Choroid plexus epithelial cell (primary cell): ENCODE measurements at regions not wholly inside any gene's neighbourhood (a gene's known extent, or its start where the extent isn't known, plus 50 kb on each side); places are given as distances from the start of the nearest gene placed in this dataset.

Experiments
- DNase-seq: peaks from one replicate; pipeline ENCODE4 v3.0.0-alpha.2; 2010; ENCODE audit warnings: low read depth
- H3K4me3 ChIP-seq: 2 replicates; pipeline ENCODE4 v1.5.1; 2011; ENCODE audit warnings: low read depth, mild to moderate bottlenecking, control low read depth, low read length, moderate library complexity
- TF ChIP-seq, protein P1 (sequence below): conservative IDR thresholded peaks from 2 replicates; pipeline ENCODE4 v1.5.1; 2011; ENCODE audit warnings: low read depth, mild to moderate bottlenecking, control low read depth, inconsistent platforms, low read length, moderate library complexity

DNA sequence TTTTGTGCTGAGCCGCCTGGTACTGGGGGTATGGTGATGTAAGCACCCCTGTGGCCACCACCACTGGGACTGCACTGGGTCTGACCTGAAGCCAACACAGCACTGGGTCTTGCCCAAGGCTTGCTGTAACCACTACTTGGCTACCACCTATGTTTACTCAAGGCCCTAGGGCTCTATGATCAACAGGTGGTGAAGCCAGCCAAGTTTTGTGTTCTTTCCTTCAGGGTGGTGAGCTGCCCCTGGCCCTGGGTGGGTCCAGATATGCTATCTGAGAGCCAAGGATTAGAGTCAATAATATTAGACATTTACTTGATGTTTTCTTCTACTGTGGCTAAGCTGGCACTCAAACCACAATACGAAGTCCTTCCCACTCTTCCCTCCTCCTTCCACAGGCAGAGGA is 55.1 kb upstream of the PAGE4 start:
- TF ChIP-seq, protein P1, sequence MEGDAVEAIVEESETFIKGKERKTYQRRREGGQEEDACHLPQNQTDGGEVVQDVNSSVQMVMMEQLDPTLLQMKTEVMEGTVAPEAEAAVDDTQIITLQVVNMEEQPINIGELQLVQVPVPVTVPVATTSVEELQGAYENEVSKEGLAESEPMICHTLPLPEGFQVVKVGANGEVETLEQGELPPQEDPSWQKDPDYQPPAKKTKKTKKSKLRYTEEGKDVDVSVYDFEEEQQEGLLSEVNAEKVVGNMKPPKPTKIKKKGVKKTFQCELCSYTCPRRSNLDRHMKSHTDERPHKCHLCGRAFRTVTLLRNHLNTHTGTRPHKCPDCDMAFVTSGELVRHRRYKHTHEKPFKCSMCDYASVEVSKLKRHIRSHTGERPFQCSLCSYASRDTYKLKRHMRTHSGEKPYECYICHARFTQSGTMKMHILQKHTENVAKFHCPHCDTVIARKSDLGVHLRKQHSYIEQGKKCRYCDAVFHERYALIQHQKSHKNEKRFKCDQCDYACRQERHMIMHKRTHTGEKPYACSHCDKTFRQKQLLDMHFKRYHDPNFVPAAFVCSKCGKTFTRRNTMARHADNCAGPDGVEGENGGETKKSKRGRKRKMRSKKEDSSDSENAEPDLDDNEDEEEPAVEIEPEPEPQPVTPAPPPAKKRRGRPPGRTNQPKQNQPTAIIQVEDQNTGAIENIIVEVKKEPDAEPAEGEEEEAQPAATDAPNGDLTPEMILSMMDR = no peak

DNA sequence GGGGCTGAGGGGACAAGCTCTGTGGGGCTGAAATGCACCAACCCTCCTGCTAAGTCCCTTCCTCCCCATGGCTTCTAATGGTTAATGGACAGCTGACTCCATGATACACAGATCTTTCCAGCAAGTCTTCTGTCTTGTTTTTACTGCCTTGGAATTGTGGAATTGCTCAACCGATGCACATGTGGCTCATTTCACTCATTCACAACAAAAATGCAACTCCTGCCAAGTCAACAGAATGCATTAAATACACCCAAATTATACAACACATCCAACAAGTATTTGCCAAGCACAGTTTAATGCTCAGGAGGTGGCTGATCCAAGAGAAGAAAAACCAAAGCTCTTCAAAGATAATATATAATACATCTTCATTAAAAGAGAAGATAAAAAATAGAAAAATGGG is 61.9 kb upstream of the PAGE4 start:
- H3K4me3 ChIP-seq = no peak overlapping the region
- TF ChIP-seq, protein P1 = no peak
- no peak for DNase-seq

More for the DNA sequence above, 55.1 kb upstream of the PAGE4 start:
- H3K4me3 ChIP-seq = no peak overlapping the region
- no peak for DNase-seq

DNA sequence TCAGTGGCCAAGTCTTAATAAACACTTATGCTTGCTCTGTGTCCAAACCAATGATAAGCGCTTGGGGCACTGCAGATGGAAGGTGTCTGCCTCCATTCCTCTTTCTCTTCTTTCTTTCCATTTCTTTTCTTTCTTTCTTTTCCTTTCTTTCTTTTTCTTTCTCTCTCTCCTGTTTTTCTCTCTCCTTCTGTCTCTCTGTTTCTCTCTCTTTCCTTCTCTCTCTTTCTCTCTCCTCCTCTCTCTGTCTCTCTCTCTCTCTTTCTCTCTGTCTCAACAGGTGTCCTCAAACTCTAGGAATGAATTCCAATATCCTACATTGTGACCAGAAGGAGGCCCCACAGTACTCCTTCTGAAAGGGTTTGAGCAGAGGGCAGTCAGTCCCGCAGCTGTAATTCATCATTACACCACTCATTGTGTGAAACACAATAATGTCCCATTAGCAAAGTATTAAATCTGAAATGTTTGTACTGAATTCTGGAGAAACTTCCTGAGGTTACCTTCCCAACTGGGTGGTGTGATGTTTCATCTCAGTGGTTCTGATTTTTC is 66.5 kb upstream of the PAGE1 start:
- DNase-seq = no peak
- TF ChIP-seq, protein P1 = no peak
- no peak overlapping the region for H3K4me3 ChIP-seq

DNA sequence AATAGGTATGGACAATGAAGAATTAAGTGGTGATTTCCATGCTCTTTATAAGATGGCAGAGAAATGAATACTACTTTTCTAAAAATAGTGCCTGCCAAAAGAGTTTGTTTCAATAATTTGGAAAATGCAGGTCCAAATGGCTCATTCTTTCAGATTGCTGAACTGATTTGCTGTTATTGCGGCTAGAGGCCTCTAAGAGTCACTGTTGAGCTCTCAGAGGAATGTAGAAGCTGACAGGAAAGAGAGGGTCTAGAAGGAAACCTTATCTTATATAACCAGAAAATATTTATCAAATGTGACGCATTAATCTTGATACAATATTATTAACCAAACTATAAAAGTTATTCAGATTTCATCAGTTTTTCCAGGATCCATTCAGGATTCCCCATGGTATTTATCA is 65.7 kb upstream of the PAGE1 start:
- no peak overlapping the region for H3K4me3 ChIP-seq
- TF ChIP-seq, protein P1 = peak; percentile 62
- DNase-seq = peak; percentile 41

DNA sequence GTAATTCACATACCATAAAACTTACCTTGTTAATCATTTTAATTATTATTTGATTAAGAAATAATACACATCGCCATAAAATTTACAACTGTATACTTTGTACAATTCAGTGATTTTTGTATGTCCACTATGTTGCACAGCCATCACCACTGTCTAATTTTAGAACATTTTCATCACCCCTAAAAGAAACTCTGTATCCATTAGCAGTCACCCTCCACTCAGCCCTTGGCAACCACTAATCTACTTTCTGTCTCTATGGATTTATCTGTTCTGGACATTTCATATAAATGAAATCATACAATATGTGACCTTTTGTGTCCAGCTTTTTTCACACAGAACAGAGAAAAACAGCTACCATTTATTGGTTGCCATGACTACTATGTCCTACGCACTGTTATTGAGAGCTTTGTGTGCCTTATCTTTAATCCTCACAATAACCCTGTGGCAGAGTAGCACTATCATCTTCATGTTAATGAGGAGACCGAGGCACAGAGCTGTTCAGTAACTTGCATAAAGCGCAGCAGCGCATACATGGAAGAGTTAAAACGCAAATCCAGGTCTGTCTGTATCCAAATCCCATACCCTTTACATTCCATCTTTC is 64.6 kb upstream of the PAGE1 start:
- no peak for DNase-seq
- TF ChIP-seq, protein P1 = no peak
- no peak overlapping the region for H3K4me3 ChIP-seq

DNA sequence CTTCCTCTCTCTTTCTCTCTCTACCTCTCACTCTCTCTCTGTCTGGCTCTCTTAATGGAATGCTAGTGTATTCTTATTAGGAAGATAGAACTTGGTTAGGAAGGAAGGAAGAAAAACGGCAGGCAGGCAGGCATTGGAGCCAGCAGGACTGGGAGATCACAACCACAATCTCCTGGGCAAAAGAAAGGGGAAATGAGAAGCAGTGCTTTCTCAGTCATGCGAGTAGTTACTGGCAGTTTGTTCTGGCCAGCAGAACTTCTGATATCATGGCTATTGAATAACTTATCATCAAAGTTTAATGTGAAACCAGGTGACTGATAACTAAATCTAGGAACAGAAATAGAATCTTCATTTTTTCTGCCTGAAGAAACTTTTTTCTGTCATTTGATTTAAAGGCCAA is 60.9 kb upstream of the PAGE1 start:
- DNase-seq = no peak
- TF ChIP-seq, protein P1 = no peak
- no peak overlapping the region for H3K4me3 ChIP-seq

DNA sequence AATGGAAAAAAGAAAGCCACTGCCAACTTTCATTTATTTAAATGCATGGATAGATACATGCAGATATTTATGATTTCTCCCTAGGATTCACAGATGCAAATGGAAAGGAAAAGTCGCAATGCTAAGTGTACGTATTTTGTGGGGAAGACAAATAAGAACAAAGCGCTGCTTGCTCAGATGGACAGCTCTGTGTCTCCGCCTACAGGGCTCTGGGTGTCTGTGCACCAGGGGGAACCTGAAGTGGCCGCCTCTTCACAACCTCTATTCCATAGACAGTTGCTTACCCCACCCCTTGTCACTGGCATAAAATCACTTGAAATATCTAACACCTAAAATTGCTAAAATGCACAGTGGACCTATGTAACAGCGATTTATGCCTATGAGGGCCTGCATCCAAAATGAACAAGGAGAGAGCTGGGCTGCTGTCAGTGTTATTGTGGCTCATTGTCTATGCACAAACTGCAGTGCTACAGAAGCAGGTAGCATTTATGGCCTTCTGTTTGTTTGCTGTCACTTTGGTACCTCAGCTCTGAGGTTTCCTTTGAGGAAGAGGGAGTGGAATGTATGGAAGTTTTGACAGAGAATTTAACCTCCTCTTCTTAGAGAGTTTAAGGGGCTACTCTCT is 58.6 kb upstream of the PAGE1 start:
- DNase-seq = peak; percentile 63
- H3K4me3 ChIP-seq = no peak overlapping the region
- TF ChIP-seq, protein P1 = peak; percentile 83
